ENCODE measurements at regions not wholly inside any gene's neighbourhood (a gene's known extent, or its start where the extent isn't known, plus 50 kb on each side); places are given as distances from the start of the nearest gene placed in this dataset.

GRCh38 chr1:244106837-244107493, 55.9 kb downstream of the ZBTB18 start:
- intact Hi-C loops (cut with micrococcal nuclease): no loop called here

- intact Hi-C loops (cut with micrococcal nuclease): no loop called here
Observed at GRCh38 chr1:244111027-244111426, 59.9 kb downstream of the ZBTB18 start.

GRCh38 chr1:244112041-244112440, 61.0 kb downstream of the ZBTB18 start:
- intact Hi-C loops (cut with micrococcal nuclease): no loop called here

GRCh38 chr1:244112636-244113035, 61.6 kb downstream of the ZBTB18 start:
- intact Hi-C loops (cut with micrococcal nuclease): no loop called here

- intact Hi-C loops (cut with micrococcal nuclease): no loop called here
Observed at GRCh38 chr1:244113532-244114320, 62.6 kb downstream of the ZBTB18 start.

- intact Hi-C loops (cut with micrococcal nuclease): no loop called here
Observed at GRCh38 chr1:244114892-244115291, 63.8 kb downstream of the ZBTB18 start.

GRCh38 chr1:244116946-244117345, 65.9 kb downstream of the ZBTB18 start:
- intact Hi-C loops (cut with micrococcal nuclease): no loop called here

GRCh38 chr1:244118109-244118761, 67.2 kb downstream of the ZBTB18 start:
- intact Hi-C loops (cut with micrococcal nuclease): no loop called here

- intact Hi-C loops (cut with micrococcal nuclease): no loop called here
Observed at GRCh38 chr1:244128591-244129383, 77.7 kb downstream of the ZBTB18 start.

- intact Hi-C loops (cut with micrococcal nuclease): no loop called here
Observed at GRCh38 chr1:244137276-244137675, 86.2 kb downstream of the ZBTB18 start.

GRCh38 chr1:244137725-244138124, 86.6 kb downstream of the ZBTB18 start:
- intact Hi-C loops (cut with micrococcal nuclease): no loop called here

GRCh38 chr1:244138399-244138798, 87.3 kb downstream of the ZBTB18 start:
- intact Hi-C loops (cut with micrococcal nuclease): no loop called here

GRCh38 chr1:244139655-244140054, 88.6 kb downstream of the ZBTB18 start:
- intact Hi-C loops (cut with micrococcal nuclease): no loop called here

GRCh38 chr1:244140420-244140819, 89.3 kb downstream of the ZBTB18 start:
- intact Hi-C loops (cut with micrococcal nuclease): no loop called here

GRCh38 chr1:244144053-244144452, 93.0 kb downstream of the ZBTB18 start:
- intact Hi-C loops (cut with micrococcal nuclease): no loop called here

- intact Hi-C loops (cut with micrococcal nuclease): no loop called here
Observed at GRCh38 chr1:244150071-244150470, 99.0 kb downstream of the ZBTB18 start.

GRCh38 chr1:244150665-244151064, 99.6 kb downstream of the ZBTB18 start:
- intact Hi-C loops (cut with micrococcal nuclease): no loop called here

GRCh38 chr1:244151537-244151936, 100.5 kb downstream of the ZBTB18 start:
- intact Hi-C loops (cut with micrococcal nuclease): no loop called here

GRCh38 chr1:244154508-244154871, 103.4 kb downstream of the ZBTB18 start:
- intact Hi-C loops (cut with micrococcal nuclease): no loop called here

- intact Hi-C loops (cut with micrococcal nuclease): no loop called here
Observed at GRCh38 chr1:244154872-244155531, 103.9 kb downstream of the ZBTB18 start.

- intact Hi-C loops (cut with micrococcal nuclease): no loop called here
Observed at GRCh38 chr1:244155661-244156060, 104.6 kb downstream of the ZBTB18 start.
